Trophoblast cell (in vitro differentiated cells and primary cell): ENCODE measurements at regions not wholly inside any gene's neighbourhood (a gene's known extent, or its start where the extent isn't known, plus 50 kb on each side); places are given as distances from the start of the nearest gene placed in this dataset.
A peak's percentile ranks its signal among the peaks of the same experiment; 100 is the strongest.
"Not testable (repeated sequence)": the region's sequence is repeated elsewhere in the genome, so short reads cannot be mapped to it uniquely, and the experiment has no call there.

Experiments
- DNase-seq, 2 donors: peaks; one replicate each; pipeline ENCODE4 v3.0.0-alpha.2; 2016
- H2AFZ ChIP-seq: 2 replicates; pipeline ENCODE4 v1.6.1; 2013; ENCODE audit warnings: low read length, moderate library complexity, mild to moderate bottlenecking; ENCODE audit not compliant: insufficient read depth, poor library complexity
- H2AK5ac ChIP-seq: 2 replicates; pipeline ENCODE4 v1.6.1; 2013; ENCODE audit warnings: mild to moderate bottlenecking, low read length
- H2BK120ac ChIP-seq: 2 replicates; pipeline ENCODE4 v1.6.1; 2013; ENCODE audit warnings: low read length, mild to moderate bottlenecking, moderate library complexity; ENCODE audit not compliant: insufficient read depth, poor library complexity
- H2BK12ac ChIP-seq: 2 replicates; pipeline ENCODE4 v1.6.1; 2013; ENCODE audit warnings: mild to moderate bottlenecking, low read length, moderate library complexity
- H2BK5ac ChIP-seq: 2 replicates; pipeline ENCODE4 v1.6.1; 2013; ENCODE audit warnings: low read length, low read depth, moderate library complexity, mild to moderate bottlenecking; ENCODE audit not compliant: poor library complexity
- H3K14ac ChIP-seq: 2 replicates; pipeline ENCODE4 v1.6.1; 2013; ENCODE audit warnings: mild to moderate bottlenecking, low read length
- H3K18ac ChIP-seq: 2 replicates; pipeline ENCODE4 v1.6.1; 2013; ENCODE audit warnings: mild to moderate bottlenecking, low read length
- H3K23ac ChIP-seq: 2 replicates; pipeline ENCODE4 v1.6.1; 2013; ENCODE audit warnings: low read length
- H3K27ac ChIP-seq: 2 replicates; pipeline ENCODE4 v1.5.1; 2013; ENCODE audit warnings: low read depth, mild to moderate bottlenecking, inconsistent platforms, low read length, moderate library complexity
- H3K27me3 ChIP-seq: 2 replicates; pipeline ENCODE4 v1.6.1; 2013; ENCODE audit warnings: inconsistent platforms, mild to moderate bottlenecking, low read length, moderate library complexity; ENCODE audit not compliant: insufficient read depth
- H3K36me3 ChIP-seq, 2 experiments: 1 replicate in 1 of 2; 2 replicates in 1 of 2; pipeline ENCODE4 v1.6.1; 2013; ENCODE audit warnings: low read length in 2 of 2, mild to moderate bottlenecking in 2 of 2, moderate library complexity in 1 of 2; ENCODE audit not compliant: insufficient read depth in 2 of 2, control insufficient read depth in 1 of 2
- H3K4ac ChIP-seq: 2 replicates; pipeline ENCODE4 v1.6.1; 2013; ENCODE audit warnings: low read depth, mild to moderate bottlenecking, low read length, moderate library complexity
- H3K4me1 ChIP-seq, 2 experiments: 1 replicate in 1 of 2; 2 replicates in 1 of 2; pipeline ENCODE4 v1.6.1; 2013; ENCODE audit warnings: low read length in 2 of 2, mild to moderate bottlenecking in 2 of 2, moderate library complexity in 1 of 2; ENCODE audit not compliant: insufficient read depth in 2 of 2, control insufficient read depth in 1 of 2
- H3K4me2 ChIP-seq: 2 replicates; pipeline ENCODE4 v1.6.1; 2013; ENCODE audit warnings: inconsistent platforms, mild to moderate bottlenecking, low read length, moderate library complexity
- H3K4me3 ChIP-seq: 2 replicates; pipeline ENCODE4 v1.5.1; 2013; ENCODE audit warnings: mild to moderate bottlenecking, low read depth, low read length, inconsistent platforms
- H3K79me1 ChIP-seq: one replicate; pipeline ENCODE4 v1.6.1; 2013; ENCODE audit warnings: low read length
- H3K79me2 ChIP-seq: 2 replicates; pipeline ENCODE4 v1.6.1; 2013; ENCODE audit warnings: low read length, mild to moderate bottlenecking; ENCODE audit not compliant: control insufficient read depth, insufficient read depth, poor library complexity
- H3K9ac ChIP-seq: 2 replicates; pipeline ENCODE4 v1.6.1; 2013; ENCODE audit warnings: mild to moderate bottlenecking, low read length
- H3K9me3 ChIP-seq: 2 replicates; pipeline ENCODE4 v1.6.1; 2013; ENCODE audit warnings: low read depth, mild to moderate bottlenecking, control low read depth, inconsistent platforms, low read length; ENCODE audit not compliant: insufficient read depth
- H4K12ac ChIP-seq: 2 replicates; pipeline ENCODE4 v1.6.1; 2013; ENCODE audit warnings: low read depth, mild to moderate bottlenecking, low read length, moderate library complexity
- H4K8ac ChIP-seq: 2 replicates; pipeline ENCODE4 v1.6.1; 2013; ENCODE audit warnings: low read depth, mild to moderate bottlenecking, low read length, moderate library complexity
- H4K91ac ChIP-seq: one replicate; pipeline ENCODE4 v1.6.1; 2013; ENCODE audit warnings: low read depth, mild to moderate bottlenecking, low read length, moderate library complexity
- WGBS: extraction: QIAGEN DNeasy Blood & Tissue Kit; methylation state at CpG from one replicate; pipeline ENCODE4 v1.1.7; 2013; ENCODE audit warnings: missing lambda C conversion rate; ENCODE audit not compliant: insufficient read length, insufficient coverage; ENCODE audit errors: extremely low coverage; 5-methylcytosine and 5-hydroxymethylcytosine counted together

DNA sequence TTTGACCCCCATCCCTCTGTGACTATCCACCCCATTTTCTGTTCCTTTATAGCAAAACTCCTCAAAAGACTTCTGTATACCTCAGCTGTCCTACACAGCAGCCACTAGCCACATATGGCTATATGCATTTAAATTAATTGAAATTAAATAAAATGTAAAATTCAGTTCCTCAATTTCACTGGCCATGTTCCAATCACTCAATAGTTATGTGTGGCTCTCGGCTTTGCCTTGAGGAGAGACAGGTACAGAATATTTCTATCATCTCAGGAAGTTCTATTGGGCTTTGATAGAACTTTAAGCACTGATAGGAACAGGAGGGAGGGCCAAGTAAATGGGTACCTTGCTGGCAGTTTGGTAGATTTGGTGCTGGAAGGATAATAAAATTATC lies 280.3 kb upstream of the AMIGO2 start:
- Histone ChIP-seq H4K91ac (no peak overlapping the region), H3K4me3 (no peak overlapping the region), H4K8ac (no peak overlapping the region), H3K36me3 (no peaks in the 10 kb centered on the region), H3K4me2 (no peak overlapping the region), H3K23ac (no peak overlapping the region), H3K27me3 (no peaks in the 10 kb centered on the region), H2BK5ac (no peak overlapping the region), H3K14ac (no peak overlapping the region), H3K27ac (no peak overlapping the region), H3K4me1 (peaks cover 0 to 2% of the 10 kb centered on the region in 2 experiments), H3K9ac (no peak overlapping the region), H2BK12ac (no peak overlapping the region), H2AFZ (no peak overlapping the region), H3K79me2 (peaks cover 1% of the 10 kb centered on the region), H3K18ac (no peak overlapping the region), H3K79me1 (peaks cover 1% of the 10 kb centered on the region), H4K12ac (no peak overlapping the region), H3K9me3 (no peaks in the 10 kb centered on the region), H3K4ac (no peak overlapping the region), H2BK120ac (no peak overlapping the region), H2AK5ac (no peak overlapping the region)
- no peak for DNase-seq
- WGBS = no CpG with 5 or more reads among the region's 1 CpG

DNA sequence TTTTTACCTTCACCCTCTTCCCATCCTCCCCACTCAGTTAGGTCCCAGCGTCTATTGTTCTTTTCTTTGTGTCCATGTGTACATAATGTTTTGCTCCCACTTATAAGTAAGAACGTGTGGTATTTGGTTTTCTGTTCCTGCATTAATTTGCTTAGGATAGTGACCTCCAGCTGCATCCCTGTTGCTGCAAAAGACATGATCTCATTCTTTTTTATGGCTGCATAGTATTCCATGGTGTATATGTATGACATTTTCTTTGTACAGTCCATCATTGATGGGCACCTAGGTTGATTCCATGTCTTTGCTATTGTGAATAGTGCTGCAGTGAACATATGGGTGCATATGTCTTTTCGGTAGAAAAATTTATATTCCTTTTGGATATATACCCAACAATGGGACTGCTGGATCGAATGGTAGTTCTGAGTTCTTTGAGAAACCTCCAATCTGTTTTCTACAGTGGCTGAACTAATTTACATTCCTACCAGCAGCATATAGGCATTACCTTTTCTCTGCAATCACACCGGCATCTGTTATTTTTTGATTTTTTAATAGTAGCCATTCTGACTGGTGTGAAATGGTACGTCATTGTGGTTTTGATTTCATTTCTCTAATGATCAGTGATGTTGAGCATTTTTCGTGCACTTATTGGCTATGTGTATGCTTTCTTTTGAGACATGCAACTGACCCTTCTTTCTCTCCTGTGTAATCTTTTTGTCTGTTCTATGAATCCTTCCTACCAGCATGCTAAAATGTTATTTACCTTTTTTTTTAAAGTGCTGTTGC lies 279.7 kb upstream of the AMIGO2 start:
- H3K79me2 ChIP-seq = peaks cover 1% of the 10 kb centered on the region
- H3K27ac ChIP-seq = no peak overlapping the region
- H3K27me3 ChIP-seq = no peaks in the 10 kb centered on the region
- no peak overlapping the region for H3K4me2 ChIP-seq
- no peaks in the 10 kb centered on the region for H3K9me3 ChIP-seq
- no peak for DNase-seq
- H3K4ac ChIP-seq = no peak overlapping the region
- H3K79me1 ChIP-seq = peaks cover 1% of the 10 kb centered on the region
- no peak overlapping the region for H3K9ac ChIP-seq
- no peak overlapping the region for H4K12ac ChIP-seq
- no peak overlapping the region for H3K4me3 ChIP-seq
- H2AFZ ChIP-seq = no peak overlapping the region
- no peak overlapping the region for H4K91ac ChIP-seq
- H3K4me1 ChIP-seq = peaks cover 0 to 2% of the 10 kb centered on the region in 2 experiments
- WGBS = no CpG with 5 or more reads among the region's 7 CpGs
- no peak overlapping the region for H2BK120ac ChIP-seq
- H4K8ac ChIP-seq = no peak overlapping the region
- H3K18ac ChIP-seq = no peak overlapping the region
- H2BK12ac ChIP-seq = no peak overlapping the region
- no peak overlapping the region for H2BK5ac ChIP-seq
- H3K14ac ChIP-seq = no peak overlapping the region
- H3K23ac ChIP-seq = no peak overlapping the region
- H3K36me3 ChIP-seq = no peaks in the 10 kb centered on the region
- H2AK5ac ChIP-seq = no peak overlapping the region

DNA sequence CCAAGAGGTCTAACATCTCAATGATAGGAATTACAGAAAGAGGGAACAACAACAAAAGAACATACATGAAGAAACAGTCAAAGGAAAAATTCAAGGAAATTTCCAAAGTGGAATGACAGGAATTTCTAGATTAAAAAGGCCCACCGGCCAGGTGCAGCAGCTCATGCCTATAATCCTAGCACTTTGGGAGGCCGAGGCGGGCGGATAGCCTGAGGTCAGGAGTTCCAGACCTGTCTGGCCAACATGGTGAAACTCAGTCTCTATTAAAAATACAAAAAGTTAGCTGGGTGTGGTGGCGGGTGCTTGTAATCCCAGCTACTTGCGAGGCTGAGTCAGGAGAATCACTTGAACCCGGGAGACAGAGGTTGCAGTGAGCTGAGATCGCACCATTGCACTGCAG lies 277.2 kb upstream of the AMIGO2 start:
- H2BK120ac ChIP-seq, H2BK12ac ChIP-seq, H4K8ac ChIP-seq, H3K27ac ChIP-seq, H4K91ac ChIP-seq, H3K4me3 ChIP-seq, H3K9ac ChIP-seq, H4K12ac ChIP-seq, H3K18ac ChIP-seq, H3K9me3 ChIP-seq, H3K27me3 ChIP-seq, H3K36me3 ChIP-seq, H2BK5ac ChIP-seq, H2AK5ac ChIP-seq, H3K79me1 ChIP-seq, H3K4me1 ChIP-seq, H3K23ac ChIP-seq, H3K4ac ChIP-seq, H3K14ac ChIP-seq, H3K4me2 ChIP-seq, H2AFZ ChIP-seq, H3K79me2 ChIP-seq: not testable (repeated sequence)
- WGBS = no CpG with 5 or more reads among the region's 8 CpGs
- peak; percentile 88 to 94 for DNase-seq

DNA sequence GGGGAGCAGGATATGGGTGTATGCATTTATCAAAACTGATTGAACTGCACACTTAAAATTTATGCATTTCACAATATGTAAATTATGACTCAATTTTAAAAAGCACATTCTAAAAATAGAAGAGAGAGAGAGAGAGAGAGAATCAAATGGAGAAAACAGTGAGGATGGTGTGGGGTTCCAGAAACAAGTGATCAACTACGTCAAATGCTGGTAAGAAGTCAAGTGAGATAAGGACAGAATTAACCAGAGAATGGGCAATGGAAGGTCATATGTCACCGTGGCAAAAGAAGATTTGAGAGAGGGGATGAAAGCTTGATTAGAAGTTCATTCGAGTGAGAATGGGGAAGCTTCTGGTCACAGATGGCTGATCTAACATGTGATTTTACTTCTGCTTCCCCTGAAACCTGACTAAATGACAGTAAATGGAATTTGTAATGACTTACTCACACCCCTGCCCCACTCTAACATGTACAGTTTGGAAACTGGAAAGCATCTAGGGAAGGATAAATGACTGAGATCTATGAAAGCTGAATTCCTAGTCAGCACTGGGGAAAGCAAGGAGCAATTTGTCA lies 276.5 kb upstream of the AMIGO2 start:
- no peak overlapping the region for H4K12ac ChIP-seq
- no peak overlapping the region for H2BK12ac ChIP-seq
- no CpG with 5 or more reads among the region's 3 CpGs for WGBS
- H3K79me1 ChIP-seq = peaks cover 1% of the 10 kb centered on the region
- no peak overlapping the region for H3K4ac ChIP-seq
- no peak overlapping the region for H3K4me2 ChIP-seq
- H3K4me3 ChIP-seq = no peak overlapping the region
- no peaks in the 10 kb centered on the region for H3K9me3 ChIP-seq
- H3K27me3 ChIP-seq = no peaks in the 10 kb centered on the region
- no peak overlapping the region for H2AFZ ChIP-seq
- H3K9ac ChIP-seq = no peak overlapping the region
- no peak overlapping the region for H2BK5ac ChIP-seq
- H2BK120ac ChIP-seq = no peak overlapping the region
- peaks cover 1% of the 10 kb centered on the region for H3K79me2 ChIP-seq
- no peak overlapping the region for H3K14ac ChIP-seq
- H3K4me1 ChIP-seq = peaks cover 2 to 3% of the 10 kb centered on the region in 2 experiments
- H3K36me3 ChIP-seq = no peaks in the 10 kb centered on the region
- H4K8ac ChIP-seq = no peak overlapping the region
- H4K91ac ChIP-seq = no peak overlapping the region
- no peak overlapping the region for H3K18ac ChIP-seq
- H2AK5ac ChIP-seq = no peak overlapping the region
- DNase-seq = peak in 1 of 2 donors; percentile 25
- H3K27ac ChIP-seq = no peak overlapping the region
- H3K23ac ChIP-seq = no peak overlapping the region
